NT2/D1 (cell line): ENCODE measurements at regions not wholly inside any gene's neighbourhood (a gene's known extent, or its start where the extent isn't known, plus 50 kb on each side); places are given as distances from the start of the nearest gene placed in this dataset.

ENCODE experiments used
- SUZ12 ChIP-seq: IDR thresholded peaks from 2 replicates; pipeline ENCODE4 v1.6.1; 2011; ENCODE audit not compliant: insufficient read length, insufficient read depth; ENCODE audit errors: extremely low read depth
- YY1 ChIP-seq: IDR thresholded peaks from 2 replicates; pipeline ENCODE4 v1.6.1; 2011; ENCODE audit not compliant: insufficient read length, insufficient read depth

GRCh38 chr2:139946690-139947089 lies 1166.5 kb upstream of the NXPH2 start:
- TF ChIP-seq YY1 (no peak), SUZ12 (no peak)
